Osteoblast (primary cell): ENCODE measurements at regions not wholly inside any gene's neighbourhood (a gene's known extent, or its start where the extent isn't known, plus 50 kb on each side); places are given as distances from the start of the nearest gene placed in this dataset.

ENCODE experiments used
- DNase-seq: peaks from one replicate; pipeline ENCODE4 v3.0.0; 2011; ENCODE audit warnings: low spot score, mixed read lengths; ENCODE audit not compliant: insufficient read length; ENCODE audit errors: missing footprints
- H2AFZ ChIP-seq: 2 replicates; pipeline ENCODE4 v1.6.0; 2011; ENCODE audit warnings: mild to moderate bottlenecking, low read length
- H3K27ac ChIP-seq: 2 replicates; pipeline ENCODE4 v1.5.1; 2011; ENCODE audit warnings: mild to moderate bottlenecking, low read depth, low read length, moderate library complexity
- H3K27me3 ChIP-seq: 2 replicates; pipeline ENCODE4 v1.6.0; 2012; ENCODE audit warnings: mild to moderate bottlenecking, control low read depth, inconsistent platforms, low read length, moderate library complexity; ENCODE audit not compliant: insufficient read depth
- H3K36me3 ChIP-seq: 2 replicates; pipeline ENCODE4 v1.5.1; 2011; ENCODE audit warnings: mild to moderate bottlenecking, low read length, control low read depth, moderate library complexity; ENCODE audit not compliant: insufficient read depth
- H3K4me1 ChIP-seq: 2 replicates; pipeline ENCODE4 v1.5.1; 2011; ENCODE audit warnings: mild to moderate bottlenecking, low read length, control low read depth, moderate library complexity; ENCODE audit not compliant: insufficient read depth
- H3K4me2 ChIP-seq: 2 replicates; pipeline ENCODE4 v1.6.0; 2011; ENCODE audit warnings: mild to moderate bottlenecking, low read length; ENCODE audit not compliant: insufficient read depth
- H3K4me3 ChIP-seq: fragments of 200-600 bp; sonication (generic); 3 replicates; pipeline ENCODE4 v1.5.1; 2012; ENCODE audit warnings: mild to moderate bottlenecking, low read length, inconsistent platforms; ENCODE audit not compliant: insufficient read depth
- H3K79me2 ChIP-seq: 2 replicates; pipeline ENCODE4 v1.6.0; 2012; ENCODE audit warnings: mild to moderate bottlenecking, low read length, control low read depth, inconsistent platforms; ENCODE audit not compliant: insufficient read depth
- H3K9me3 ChIP-seq: 2 replicates; pipeline ENCODE4 v1.5.1; 2011; ENCODE audit warnings: low read depth, low read length, control low read depth
- H4K20me1 ChIP-seq: 2 replicates; pipeline ENCODE4 v1.6.0; 2012; ENCODE audit warnings: mild to moderate bottlenecking, low read length, control low read depth; ENCODE audit not compliant: insufficient read depth
- CTCF ChIP-seq: IDR thresholded peaks from 2 replicates; pipeline ENCODE4 v1.5.1; 2011; ENCODE audit warnings: mild to moderate bottlenecking, low read depth, low read length, moderate library complexity; ENCODE audit errors: extremely low read depth

GRCh38 chr2:136247204-136247950, 129.4 kb upstream of the CXCR4 start:
- H3K4me3 ChIP-seq, result no peak overlapping the region
- H3K9me3 ChIP-seq, result no peaks in the 10 kb centered on the region
- H4K20me1 ChIP-seq, result no peaks in the 10 kb centered on the region
- H3K4me1 ChIP-seq, result no peaks in the 10 kb centered on the region
- no peak for DNase-seq
- H3K36me3 ChIP-seq, result no peaks in the 10 kb centered on the region
- no peak overlapping the region for H3K27ac ChIP-seq
- no peak overlapping the region for H3K4me2 ChIP-seq
- H3K79me2 ChIP-seq, result no peaks in the 10 kb centered on the region
- no peaks in the 10 kb centered on the region for H3K27me3 ChIP-seq
- H2AFZ ChIP-seq, result no peak overlapping the region
- no peak for TF ChIP-seq CTCF

GRCh38 chr2:136246086-136246669, 128.2 kb upstream of the CXCR4 start:
- H3K9me3 ChIP-seq, result no peaks in the 10 kb centered on the region
- no peak overlapping the region for H3K4me3 ChIP-seq
- no peaks in the 10 kb centered on the region for H4K20me1 ChIP-seq
- H3K4me1 ChIP-seq, result no peaks in the 10 kb centered on the region
- TF ChIP-seq CTCF, result no peak
- H3K27ac ChIP-seq, result no peak overlapping the region
- no peak for DNase-seq
- no peaks in the 10 kb centered on the region for H3K36me3 ChIP-seq
- no peaks in the 10 kb centered on the region for H3K79me2 ChIP-seq
- H2AFZ ChIP-seq, result peak overlapping the region; percentile 76
- peak overlapping the region; percentile 39 for H3K4me2 ChIP-seq
- H3K27me3 ChIP-seq, result no peaks in the 10 kb centered on the region

GRCh38 chr2:136245211-136245610, 127.3 kb upstream of the CXCR4 start:
- H3K4me3 ChIP-seq, result no peak overlapping the region
- H3K27ac ChIP-seq, result no peak overlapping the region
- H2AFZ ChIP-seq, result no peak overlapping the region
- no peak for TF ChIP-seq CTCF
- H3K27me3 ChIP-seq, result no peaks in the 10 kb centered on the region
- H3K4me1 ChIP-seq, result no peaks in the 10 kb centered on the region
- no peaks in the 10 kb centered on the region for H4K20me1 ChIP-seq
- no peak overlapping the region for H3K4me2 ChIP-seq
- H3K79me2 ChIP-seq, result no peaks in the 10 kb centered on the region
- no peaks in the 10 kb centered on the region for H3K36me3 ChIP-seq
- no peak for DNase-seq
- H3K9me3 ChIP-seq, result no peaks in the 10 kb centered on the region

- no peak overlapping the region for H2AFZ ChIP-seq
- H3K4me1 ChIP-seq, result no peaks in the 10 kb centered on the region
- no peak overlapping the region for H3K4me2 ChIP-seq
- H4K20me1 ChIP-seq, result no peaks in the 10 kb centered on the region
- DNase-seq, result no peak
- H3K79me2 ChIP-seq, result no peaks in the 10 kb centered on the region
- TF ChIP-seq CTCF, result no peak
- H3K27me3 ChIP-seq, result no peaks in the 10 kb centered on the region
- no peak overlapping the region for H3K4me3 ChIP-seq
- no peaks in the 10 kb centered on the region for H3K9me3 ChIP-seq
- H3K36me3 ChIP-seq, result no peaks in the 10 kb centered on the region
- H3K27ac ChIP-seq, result no peak overlapping the region
These were observed 126.6 kb upstream of the CXCR4 start for GRCh38 chr2:136244536-136244885.
